Heart right ventricle (tissue), 16 donors: ENCODE measurements at regions not wholly inside any gene's neighbourhood (a gene's known extent, or its start where the extent isn't known, plus 50 kb on each side); places are given as distances from the start of the nearest gene placed in this dataset.

Experiments used
- ATAC-seq, 8 donors: fragments of 200-7000 bp; cut with Tn5 transposase; one replicate each; pipeline ENCODE4 v1.9.1; 2020; ENCODE audit warnings: mild to moderate bottlenecking in 8 of 8, moderate library complexity in 8 of 8, moderate number of reproducible peaks in 1 of 8
- DNase-seq, 2 donors: peaks; one replicate each; pipeline ENCODE4 v3.0.0-alpha.2; 2020
- H3K27ac ChIP-seq, 10 donors: fragments of 200-600 bp; sonication (generic) in 2 of 10; one replicate each; pipeline versions ENCODE4 v1.5.0 to v1.8.0; 2020 to 2022; ENCODE audit warnings: mild to moderate bottlenecking in 3 of 10
- H3K27me3 ChIP-seq, 7 donors: fragments of 200-600 bp; one replicate each; pipeline ENCODE4 v1.8.0; 2021 to 2022; ENCODE audit warnings: mild to moderate bottlenecking in 2 of 7
- H3K36me3 ChIP-seq, 9 donors: fragments of 200-600 bp; sonication (generic) in 1 of 9; one replicate each; pipeline versions ENCODE4 v1.5.0 to v1.8.0; 2020 to 2022; ENCODE audit warnings: mild to moderate bottlenecking in 2 of 9
- H3K4me1 ChIP-seq, 9 donors: fragments of 200-600 bp; sonication (generic) in 1 of 9; one replicate each; pipeline versions ENCODE4 v1.5.0 to v1.8.0; 2020 to 2022; ENCODE audit warnings: mild to moderate bottlenecking in 4 of 9
- H3K4me3 ChIP-seq, 10 donors: fragments of 200-600 bp; sonication (generic) in 2 of 10; one replicate each; pipeline versions ENCODE4 v1.5.0 to v1.8.0; 2020 to 2022; ENCODE audit warnings: mild to moderate bottlenecking in 7 of 10, moderate library complexity in 2 of 10
- H3K9me3 ChIP-seq, 11 donors: fragments of 200-600 bp in 10 of 11; sonication (generic) in 2 of 11; one replicate each; pipeline versions ENCODE4 v1.5.0 to v1.8.0; 2013 to 2022; ENCODE audit warnings: mild to moderate bottlenecking in 2 of 11, control low read depth in 1 of 11, moderate library complexity in 1 of 11
- WGBS, 2 donors: extraction: QIAGEN DNeasy Blood & Tissue Kit; methylation state at CpG; one replicate each; pipeline ENCODE4 v1.1.7; 2013; ENCODE audit warnings: inconsistent platforms in 1 of 2; 5-methylcytosine and 5-hydroxymethylcytosine counted together
- intact Hi-C, 10 donors: fragments of 100-400 bp; cut with DNase I; formaldehyde crosslinking; loops; one replicate each; pipeline versions ENCODE4 v1.11.1 to v1.14.2; 2022
- TF ChIP-seq, protein P1 (sequence below), 9 donors: fragments of 200-600 bp; sonication (generic) in 2 of 9; IDR thresholded peaks; one replicate each; pipeline versions ENCODE4 v1.5.0 to v1.8.0; 2021 to 2022; ENCODE audit warnings: antibody characterized with exemption in 9 of 9, mild to moderate bottlenecking in 5 of 9, moderate library complexity in 1 of 9
- donor health status: Arrhythmogenic right ventricular cardiomyopathy.
- donor health status: ischemic (EF 13 %, LVEDD 7.1; RV severe dilation, severe dysfunction).
- donor health status: healthy with polysubstance abuse.
- donor health status: DM: no; HTN: yes; CAD: no.
- donor health status: DM: no; HTN: no; CAD: no.
- donor health status: ischemic (EF 25% LVEDD 6.9; RV normal size, moderate dysfunction).
- donor health status: ischemic (EF 25% LVEDD 5.7; RV mildly dilated, moderate dysfunction).
- donor health status: healthy.
- donor health status: DM: yes; HTN: yes; CAD: no.
- donor health status: Ischemic cardiomyopathy.
- donor health status: ischemic (EF 35%, LVEDD 5.7; RV mildly dilated, moderate dysfunction).
- donor health status: nonischemic (EF 11% LVEDD 7.7; RV severe dilation, severe dysfunction).
- donor health status: DM: yes; HTN: yes; CAD: no.
- donor health status: PGD.
- donor health status: ischemic (EF 29% LVEDD 5.4; RV normal size, mild dysfunction).
- donor health status: nonischemic (EF 23%, LVEDD 6.1; RV moderate dilation, normal function).

DNA sequence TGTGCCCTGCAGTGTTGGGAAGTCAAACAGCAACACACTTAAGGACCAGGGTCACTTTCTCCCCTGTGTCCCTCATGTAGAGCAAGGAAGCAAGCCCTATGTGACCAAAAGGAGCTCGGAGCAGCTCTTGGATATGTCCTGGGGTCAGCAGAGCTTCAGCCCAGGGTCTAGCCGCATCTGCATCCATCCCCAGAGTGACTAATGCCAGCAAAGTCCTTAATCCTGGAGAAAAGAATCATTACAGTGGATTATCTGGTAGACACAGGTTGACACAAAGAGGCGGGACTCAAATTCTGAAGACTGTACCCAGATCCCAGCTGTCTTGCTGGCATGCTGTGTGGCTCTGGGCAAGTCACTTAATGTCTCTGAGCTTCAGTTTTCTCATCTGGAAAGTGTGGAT is 239.1 kb upstream of the PWP1 start:
- TF ChIP-seq, protein P1, sequence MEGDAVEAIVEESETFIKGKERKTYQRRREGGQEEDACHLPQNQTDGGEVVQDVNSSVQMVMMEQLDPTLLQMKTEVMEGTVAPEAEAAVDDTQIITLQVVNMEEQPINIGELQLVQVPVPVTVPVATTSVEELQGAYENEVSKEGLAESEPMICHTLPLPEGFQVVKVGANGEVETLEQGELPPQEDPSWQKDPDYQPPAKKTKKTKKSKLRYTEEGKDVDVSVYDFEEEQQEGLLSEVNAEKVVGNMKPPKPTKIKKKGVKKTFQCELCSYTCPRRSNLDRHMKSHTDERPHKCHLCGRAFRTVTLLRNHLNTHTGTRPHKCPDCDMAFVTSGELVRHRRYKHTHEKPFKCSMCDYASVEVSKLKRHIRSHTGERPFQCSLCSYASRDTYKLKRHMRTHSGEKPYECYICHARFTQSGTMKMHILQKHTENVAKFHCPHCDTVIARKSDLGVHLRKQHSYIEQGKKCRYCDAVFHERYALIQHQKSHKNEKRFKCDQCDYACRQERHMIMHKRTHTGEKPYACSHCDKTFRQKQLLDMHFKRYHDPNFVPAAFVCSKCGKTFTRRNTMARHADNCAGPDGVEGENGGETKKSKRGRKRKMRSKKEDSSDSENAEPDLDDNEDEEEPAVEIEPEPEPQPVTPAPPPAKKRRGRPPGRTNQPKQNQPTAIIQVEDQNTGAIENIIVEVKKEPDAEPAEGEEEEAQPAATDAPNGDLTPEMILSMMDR (IDR thresholded peaks at IDR 0.05): no peak
- intact Hi-C loops: loop anchor here in 1 of 10 donors (10.0 kb wide), 1 partner anchor 158 kb away; no protein-coding TSS in a partner anchor
- DNase-seq (no peak), ATAC-seq (no peak)
- 81 to 86% methylated on average over 3 of the region's 3 CpGs for WGBS, 2 donors
- Histone ChIP-seq H3K4me1 (peaks cover 0 to 5% (median 0%) of the 10 kb centered on the region in 9 donors), H3K27me3 (peaks cover 0 to 10% (median 3%) of the 10 kb centered on the region in 7 donors), H3K27ac (no peak overlapping the region), H3K36me3 (no peaks in the 10 kb centered on the region), H3K4me3 (no peak overlapping the region), H3K9me3 (no peaks in the 10 kb centered on the region)

DNA sequence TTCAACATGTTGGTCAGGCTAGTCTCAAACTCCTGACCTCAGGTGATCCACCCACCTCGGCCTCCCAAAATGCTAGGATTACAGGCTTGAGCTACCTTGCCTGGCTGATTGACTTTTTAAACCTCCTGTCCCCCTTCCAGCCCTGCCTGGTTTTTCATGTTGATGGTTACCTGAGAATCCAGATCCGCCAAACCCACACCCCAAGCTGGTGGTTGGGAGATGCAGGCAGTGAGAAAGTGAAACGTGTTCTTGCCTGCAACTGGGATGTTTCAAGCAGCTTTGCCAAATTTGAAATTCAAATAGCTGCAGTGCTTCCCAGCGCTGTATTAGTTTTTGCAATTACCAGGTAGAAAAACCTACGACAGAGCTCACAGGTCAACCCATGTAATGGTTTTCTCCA is 238.3 kb upstream of the PWP1 start:
- no peak for ATAC-seq
- H3K4me1 ChIP-seq: peaks cover 0 to under 1% (median 0%) of the 10 kb centered on the region in 9 donors
- no peaks in the 10 kb centered on the region for H3K9me3 ChIP-seq
- intact Hi-C loops: loop anchor here in 1 of 10 donors (10.0 kb wide), 1 partner anchor 157 kb away; no protein-coding TSS in a partner anchor
- no peak for DNase-seq
- no peak overlapping the region for H3K27ac ChIP-seq
- TF ChIP-seq, protein P1 (IDR thresholded peaks at IDR 0.05): no peak
- 89 to 90% methylated on average over 5 of the region's 5 CpGs for WGBS, 2 donors
- no peaks in the 10 kb centered on the region for H3K36me3 ChIP-seq
- no peak overlapping the region for H3K4me3 ChIP-seq
- H3K27me3 ChIP-seq: peaks cover 0 to 10% (median 3%) of the 10 kb centered on the region in 7 donors

DNA sequence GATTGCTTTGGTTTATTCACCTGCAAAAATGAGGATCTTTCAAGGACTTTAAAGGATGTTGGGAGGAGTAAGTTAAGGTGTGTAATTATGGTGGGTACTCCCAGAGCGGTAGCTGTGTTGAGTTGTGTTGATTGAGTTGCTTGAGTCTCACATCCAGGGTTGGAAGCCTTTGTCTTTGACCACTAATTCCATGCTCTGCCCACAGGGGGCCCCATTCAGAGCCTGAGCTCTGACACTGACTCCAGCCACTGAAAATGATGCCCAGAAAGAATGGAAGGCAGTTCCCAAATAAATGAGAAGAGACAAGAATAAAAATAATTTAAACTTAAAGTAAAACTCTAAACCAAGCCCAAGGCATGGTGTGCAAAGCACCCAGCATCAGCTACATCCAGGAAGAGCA is 237.4 kb upstream of the PWP1 start:
- WGBS, 2 donors: 60 to 72% methylated on average over 1 of the region's 1 CpG
- Histone ChIP-seq H3K27ac (no peak overlapping the region), H3K4me1 (no peaks in the 10 kb centered on the region), H3K27me3 (peaks cover 0 to 10% (median 3%) of the 10 kb centered on the region in 7 donors), H3K4me3 (no peak overlapping the region), H3K9me3 (peaks cover 0 to 4% (median 0%) of the 10 kb centered on the region in 11 donors), H3K36me3 (no peaks in the 10 kb centered on the region)
- no peak for ATAC-seq
- intact Hi-C loops: loop anchor here in 1 of 10 donors (10.0 kb wide), 1 partner anchor 157 kb away; no protein-coding TSS in a partner anchor
- TF ChIP-seq, protein P1 (IDR thresholded peaks at IDR 0.05): peak in 7 of 9 donors; percentile 20 to 47 (median 35)
- no peak for DNase-seq

DNA sequence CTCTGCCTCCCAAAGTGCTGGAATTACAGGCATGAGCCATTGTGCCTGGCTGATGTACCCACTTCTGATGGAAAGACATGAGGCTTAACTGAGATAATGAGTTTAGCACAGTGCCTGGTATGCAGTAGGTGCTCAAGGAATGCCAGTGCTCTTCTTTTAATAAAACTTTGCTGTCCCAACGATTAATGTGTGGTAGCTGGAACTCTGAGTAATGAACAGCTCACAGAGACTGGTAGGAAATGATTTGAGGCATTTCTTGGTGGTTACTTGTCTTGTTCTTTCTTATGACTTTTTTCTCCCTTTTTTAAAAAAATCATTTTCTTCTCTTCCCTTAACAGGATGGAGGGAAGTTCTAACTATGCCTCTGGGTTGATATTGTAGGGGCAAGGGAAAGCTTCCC is 235.7 kb upstream of the PWP1 start:
- H3K9me3 ChIP-seq: peaks cover 0 to 8% (median 0%) of the 10 kb centered on the region in 11 donors
- DNase-seq: no peak
- H3K27me3 ChIP-seq: peaks cover 0 to 8% (median 0%) of the 10 kb centered on the region in 7 donors
- H3K36me3 ChIP-seq: no peaks in the 10 kb centered on the region
- H3K4me3 ChIP-seq: no peak overlapping the region
- intact Hi-C loops: loop anchor here in 2 of 10 donors (10.0 kb wide), 1 partner anchor 155 kb away; no protein-coding TSS in a partner anchor
- TF ChIP-seq, protein P1 (IDR thresholded peaks at IDR 0.05): no peak
- WGBS, 2 donors: 74 to 89% methylated on average over 1 of the region's 1 CpG
- no peak overlapping the region for H3K27ac ChIP-seq
- H3K4me1 ChIP-seq: no peaks in the 10 kb centered on the region
- no peak for ATAC-seq
